H1 (cell line): ENCODE measurements at regions not wholly inside any gene's neighbourhood (a gene's known extent, or its start where the extent isn't known, plus 50 kb on each side); places are given as distances from the start of the nearest gene placed in this dataset.

Source experiments
- BCL11A ChIP-seq, 2 experiments: IDR thresholded peaks; one replicate each; pipeline ENCODE4 v1.6.1; 2011; ENCODE audit warnings: low read depth in 2 of 2, low read length in 2 of 2, mild to moderate bottlenecking in 2 of 2
- CHD1 ChIP-seq: IDR thresholded peaks from 2 replicates; pipeline ENCODE4 v1.6.1; 2012; ENCODE audit warnings: low read depth, low read length, improper control_type of control experiment
- GTF2F1 ChIP-seq: IDR thresholded peaks from 2 replicates; pipeline ENCODE4 v1.6.1; 2012; ENCODE audit warnings: low read depth, low read length, improper control_type of control experiment, borderline replicate concordance
- PHF8 ChIP-seq: fragments of 200-600 bp; sonication (generic); conservative IDR thresholded peaks from 2 replicates; pipeline ENCODE4 v1.7.1; 2012; ENCODE audit warnings: low read depth, mild to moderate bottlenecking, inconsistent platforms, low read length, moderate library complexity
- SIX5 ChIP-seq: IDR thresholded peaks from 2 replicates; pipeline ENCODE4 v1.6.1; 2011; ENCODE audit warnings: mild to moderate bottlenecking, low read depth, low read length
- SP1 ChIP-seq: IDR thresholded peaks from 2 replicates; pipeline ENCODE4 v1.6.1; 2011; ENCODE audit warnings: low read depth, low read length
- SP4 ChIP-seq: IDR thresholded peaks from 2 replicates; pipeline ENCODE4 v1.6.1; 2012; ENCODE audit warnings: low read length, inconsistent platforms
- SUZ12 ChIP-seq: fragments of 200-600 bp; sonication (generic); IDR thresholded peaks from 2 replicates; pipeline ENCODE4 v1.6.1; 2012; ENCODE audit warnings: mild to moderate bottlenecking, inconsistent platforms, low read length, moderate library complexity, mixed read lengths
- TCF12 ChIP-seq: IDR thresholded peaks from 2 replicates; pipeline ENCODE4 v1.6.1; 2011; ENCODE audit warnings: low read depth, mild to moderate bottlenecking, low read length
- TEAD4 ChIP-seq: IDR thresholded peaks from 2 replicates; pipeline ENCODE4 v1.6.1; 2012; ENCODE audit warnings: low read depth, low read length, inconsistent platforms, mixed read lengths
- YY1 ChIP-seq: IDR thresholded peaks from 2 replicates; pipeline ENCODE4 v1.6.1; 2011; ENCODE audit warnings: low read depth, mild to moderate bottlenecking, low read length
- TF ChIP-seq, protein P1 (sequence below): fragments of 300-600 bp; sonication (generic); IDR thresholded peaks from 2 replicates; pipeline ENCODE4 v1.7.1; 2012; ENCODE audit warnings: low read length, moderate library complexity, mild to moderate bottlenecking, inconsistent platforms; ENCODE audit not compliant: insufficient replicate concordance

DNA sequence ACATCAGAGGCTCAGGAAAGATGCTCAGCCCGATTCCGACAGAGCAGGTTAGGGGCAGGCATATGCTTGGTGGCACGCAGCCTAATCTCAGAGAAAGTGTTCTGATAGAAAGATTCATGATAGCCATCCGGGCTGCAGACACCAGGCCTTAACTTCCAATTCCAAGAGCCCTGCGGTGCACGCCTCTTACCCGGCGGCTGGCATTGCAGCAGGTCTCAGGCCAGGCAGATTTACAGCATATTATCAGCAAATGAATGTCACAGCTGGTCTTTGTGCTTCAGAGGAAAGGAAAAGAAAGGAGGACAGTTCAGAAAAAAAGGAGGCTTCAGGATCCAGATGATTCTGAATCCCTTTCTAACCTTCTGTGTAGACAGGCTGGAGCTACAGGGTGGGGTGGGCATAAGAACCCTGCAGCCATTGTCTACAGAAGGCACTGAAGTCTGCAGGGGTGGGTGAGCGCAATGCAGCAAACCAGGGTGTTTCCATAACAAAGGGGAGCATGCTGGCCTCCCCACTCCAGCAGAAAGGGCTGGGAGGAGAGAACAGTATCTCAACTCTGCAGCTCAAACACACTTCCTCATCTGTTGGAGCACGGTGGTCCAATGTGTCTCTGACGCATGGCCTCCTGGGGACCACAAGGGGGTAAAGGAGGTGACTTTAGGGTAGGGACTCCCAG, 277.4 kb upstream of the XYLT1 start (continued):
- TF ChIP-seq, protein P1, sequence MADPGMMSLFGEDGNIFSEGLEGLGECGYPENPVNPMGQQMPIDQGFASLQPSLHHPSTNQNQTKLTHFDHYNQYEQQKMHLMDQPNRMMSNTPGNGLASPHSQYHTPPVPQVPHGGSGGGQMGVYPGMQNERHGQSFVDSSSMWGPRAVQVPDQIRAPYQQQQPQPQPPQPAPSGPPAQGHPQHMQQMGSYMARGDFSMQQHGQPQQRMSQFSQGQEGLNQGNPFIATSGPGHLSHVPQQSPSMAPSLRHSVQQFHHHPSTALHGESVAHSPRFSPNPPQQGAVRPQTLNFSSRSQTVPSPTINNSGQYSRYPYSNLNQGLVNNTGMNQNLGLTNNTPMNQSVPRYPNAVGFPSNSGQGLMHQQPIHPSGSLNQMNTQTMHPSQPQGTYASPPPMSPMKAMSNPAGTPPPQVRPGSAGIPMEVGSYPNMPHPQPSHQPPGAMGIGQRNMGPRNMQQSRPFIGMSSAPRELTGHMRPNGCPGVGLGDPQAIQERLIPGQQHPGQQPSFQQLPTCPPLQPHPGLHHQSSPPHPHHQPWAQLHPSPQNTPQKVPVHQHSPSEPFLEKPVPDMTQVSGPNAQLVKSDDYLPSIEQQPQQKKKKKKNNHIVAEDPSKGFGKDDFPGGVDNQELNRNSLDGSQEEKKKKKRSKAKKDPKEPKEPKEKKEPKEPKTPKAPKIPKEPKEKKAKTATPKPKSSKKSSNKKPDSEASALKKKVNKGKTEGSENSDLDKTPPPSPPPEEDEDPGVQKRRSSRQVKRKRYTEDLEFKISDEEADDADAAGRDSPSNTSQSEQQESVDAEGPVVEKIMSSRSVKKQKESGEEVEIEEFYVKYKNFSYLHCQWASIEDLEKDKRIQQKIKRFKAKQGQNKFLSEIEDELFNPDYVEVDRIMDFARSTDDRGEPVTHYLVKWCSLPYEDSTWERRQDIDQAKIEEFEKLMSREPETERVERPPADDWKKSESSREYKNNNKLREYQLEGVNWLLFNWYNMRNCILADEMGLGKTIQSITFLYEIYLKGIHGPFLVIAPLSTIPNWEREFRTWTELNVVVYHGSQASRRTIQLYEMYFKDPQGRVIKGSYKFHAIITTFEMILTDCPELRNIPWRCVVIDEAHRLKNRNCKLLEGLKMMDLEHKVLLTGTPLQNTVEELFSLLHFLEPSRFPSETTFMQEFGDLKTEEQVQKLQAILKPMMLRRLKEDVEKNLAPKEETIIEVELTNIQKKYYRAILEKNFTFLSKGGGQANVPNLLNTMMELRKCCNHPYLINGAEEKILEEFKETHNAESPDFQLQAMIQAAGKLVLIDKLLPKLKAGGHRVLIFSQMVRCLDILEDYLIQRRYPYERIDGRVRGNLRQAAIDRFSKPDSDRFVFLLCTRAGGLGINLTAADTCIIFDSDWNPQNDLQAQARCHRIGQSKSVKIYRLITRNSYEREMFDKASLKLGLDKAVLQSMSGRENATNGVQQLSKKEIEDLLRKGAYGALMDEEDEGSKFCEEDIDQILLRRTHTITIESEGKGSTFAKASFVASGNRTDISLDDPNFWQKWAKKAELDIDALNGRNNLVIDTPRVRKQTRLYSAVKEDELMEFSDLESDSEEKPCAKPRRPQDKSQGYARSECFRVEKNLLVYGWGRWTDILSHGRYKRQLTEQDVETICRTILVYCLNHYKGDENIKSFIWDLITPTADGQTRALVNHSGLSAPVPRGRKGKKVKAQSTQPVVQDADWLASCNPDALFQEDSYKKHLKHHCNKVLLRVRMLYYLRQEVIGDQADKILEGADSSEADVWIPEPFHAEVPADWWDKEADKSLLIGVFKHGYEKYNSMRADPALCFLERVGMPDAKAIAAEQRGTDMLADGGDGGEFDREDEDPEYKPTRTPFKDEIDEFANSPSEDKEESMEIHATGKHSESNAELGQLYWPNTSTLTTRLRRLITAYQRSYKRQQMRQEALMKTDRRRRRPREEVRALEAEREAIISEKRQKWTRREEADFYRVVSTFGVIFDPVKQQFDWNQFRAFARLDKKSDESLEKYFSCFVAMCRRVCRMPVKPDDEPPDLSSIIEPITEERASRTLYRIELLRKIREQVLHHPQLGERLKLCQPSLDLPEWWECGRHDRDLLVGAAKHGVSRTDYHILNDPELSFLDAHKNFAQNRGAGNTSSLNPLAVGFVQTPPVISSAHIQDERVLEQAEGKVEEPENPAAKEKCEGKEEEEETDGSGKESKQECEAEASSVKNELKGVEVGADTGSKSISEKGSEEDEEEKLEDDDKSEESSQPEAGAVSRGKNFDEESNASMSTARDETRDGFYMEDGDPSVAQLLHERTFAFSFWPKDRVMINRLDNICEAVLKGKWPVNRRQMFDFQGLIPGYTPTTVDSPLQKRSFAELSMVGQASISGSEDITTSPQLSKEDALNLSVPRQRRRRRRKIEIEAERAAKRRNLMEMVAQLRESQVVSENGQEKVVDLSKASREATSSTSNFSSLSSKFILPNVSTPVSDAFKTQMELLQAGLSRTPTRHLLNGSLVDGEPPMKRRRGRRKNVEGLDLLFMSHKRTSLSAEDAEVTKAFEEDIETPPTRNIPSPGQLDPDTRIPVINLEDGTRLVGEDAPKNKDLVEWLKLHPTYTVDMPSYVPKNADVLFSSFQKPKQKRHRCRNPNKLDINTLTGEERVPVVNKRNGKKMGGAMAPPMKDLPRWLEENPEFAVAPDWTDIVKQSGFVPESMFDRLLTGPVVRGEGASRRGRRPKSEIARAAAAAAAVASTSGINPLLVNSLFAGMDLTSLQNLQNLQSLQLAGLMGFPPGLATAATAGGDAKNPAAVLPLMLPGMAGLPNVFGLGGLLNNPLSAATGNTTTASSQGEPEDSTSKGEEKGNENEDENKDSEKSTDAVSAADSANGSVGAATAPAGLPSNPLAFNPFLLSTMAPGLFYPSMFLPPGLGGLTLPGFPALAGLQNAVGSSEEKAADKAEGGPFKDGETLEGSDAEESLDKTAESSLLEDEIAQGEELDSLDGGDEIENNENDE, result no peak
- no peak for TF ChIP-seq PHF8
- no peak for TF ChIP-seq SP4
- no peak for TF ChIP-seq TCF12
- no peak for TF ChIP-seq CHD1
- 0 out of 2 replicates have a peak, but pooled peaks have one; percentile 46 for TF ChIP-seq YY1
- TF ChIP-seq SIX5, result no peak
- no peak for TF ChIP-seq GTF2F1
- TF ChIP-seq TEAD4, result no peak
- no peak for TF ChIP-seq BCL11A (IDR thresholded peaks at IDR 0.05; ENCODE audit: low read depth in 2 of 2, low read length in 2 of 2)
- no peak for TF ChIP-seq SP1
- TF ChIP-seq SUZ12, result no peak
